Neural progenitor cell (in vitro differentiated cells): ENCODE measurements at regions not wholly inside any gene's neighbourhood (a gene's known extent, or its start where the extent isn't known, plus 50 kb on each side); places are given as distances from the start of the nearest gene placed in this dataset.

Experiments
- EZH2 ChIP-seq: fragments of 200-600 bp; sonication (generic); IDR thresholded peaks from 2 replicates; pipeline ENCODE4 v1.6.1; 2017; ENCODE audit warnings: antibody characterized with exemption, mild to moderate bottlenecking, moderate library complexity
- EZH2phosphoT487 ChIP-seq: fragments of 200-600 bp; sonication (generic); IDR thresholded peaks from 2 replicates; pipeline ENCODE4 v1.6.1; 2017; ENCODE audit warnings: antibody characterized with exemption
- TF ChIP-seq, protein P1 (sequence below): fragments of 200-600 bp; sonication (generic); IDR thresholded peaks from 2 replicates; pipeline ENCODE4 v1.5.1; 2017; ENCODE audit warnings: antibody characterized with exemption, mild to moderate bottlenecking

DNA sequence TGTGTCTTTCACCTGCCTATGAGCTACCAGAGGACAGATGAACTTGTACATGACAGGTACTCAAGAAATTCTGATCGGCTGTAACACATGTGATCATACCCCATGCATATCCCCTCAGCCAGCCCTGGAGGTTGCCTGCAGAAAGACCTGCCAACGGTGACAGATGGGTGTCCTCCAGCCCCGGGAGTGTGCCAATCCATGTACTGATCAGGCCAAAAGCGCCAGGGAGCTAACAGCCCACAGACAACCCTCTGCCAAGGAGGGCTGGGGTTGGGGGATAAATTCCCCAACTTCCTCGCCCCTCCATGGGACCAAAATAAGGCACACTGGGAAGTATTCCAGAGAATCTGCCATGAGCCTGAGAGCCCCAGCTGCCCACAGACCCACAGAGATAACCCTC, 189.4 kb downstream of the CCT6B start:
- TF ChIP-seq, protein P1, sequence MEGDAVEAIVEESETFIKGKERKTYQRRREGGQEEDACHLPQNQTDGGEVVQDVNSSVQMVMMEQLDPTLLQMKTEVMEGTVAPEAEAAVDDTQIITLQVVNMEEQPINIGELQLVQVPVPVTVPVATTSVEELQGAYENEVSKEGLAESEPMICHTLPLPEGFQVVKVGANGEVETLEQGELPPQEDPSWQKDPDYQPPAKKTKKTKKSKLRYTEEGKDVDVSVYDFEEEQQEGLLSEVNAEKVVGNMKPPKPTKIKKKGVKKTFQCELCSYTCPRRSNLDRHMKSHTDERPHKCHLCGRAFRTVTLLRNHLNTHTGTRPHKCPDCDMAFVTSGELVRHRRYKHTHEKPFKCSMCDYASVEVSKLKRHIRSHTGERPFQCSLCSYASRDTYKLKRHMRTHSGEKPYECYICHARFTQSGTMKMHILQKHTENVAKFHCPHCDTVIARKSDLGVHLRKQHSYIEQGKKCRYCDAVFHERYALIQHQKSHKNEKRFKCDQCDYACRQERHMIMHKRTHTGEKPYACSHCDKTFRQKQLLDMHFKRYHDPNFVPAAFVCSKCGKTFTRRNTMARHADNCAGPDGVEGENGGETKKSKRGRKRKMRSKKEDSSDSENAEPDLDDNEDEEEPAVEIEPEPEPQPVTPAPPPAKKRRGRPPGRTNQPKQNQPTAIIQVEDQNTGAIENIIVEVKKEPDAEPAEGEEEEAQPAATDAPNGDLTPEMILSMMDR = no peak
- TF ChIP-seq EZH2phosphoT487 = no peak
- TF ChIP-seq EZH2 = no peak
